GM18858 (cell line): ENCODE measurements at regions not wholly inside any gene's neighbourhood (a gene's known extent, or its start where the extent isn't known, plus 50 kb on each side); places are given as distances from the start of the nearest gene placed in this dataset.
A peak's percentile ranks its signal among the peaks of the same experiment; 100 is the strongest.
"Not testable (repeated sequence)": the region's sequence is repeated elsewhere in the genome, so short reads cannot be mapped to it uniquely, and the experiment has no call there.

Source experiments
- ATAC-seq: cut with Tn5 transposase; IDR thresholded peaks from one replicate; pipeline ENCODE4 v1.9.1; 2021; ENCODE audit not compliant: unreplicated experiment

DNA sequence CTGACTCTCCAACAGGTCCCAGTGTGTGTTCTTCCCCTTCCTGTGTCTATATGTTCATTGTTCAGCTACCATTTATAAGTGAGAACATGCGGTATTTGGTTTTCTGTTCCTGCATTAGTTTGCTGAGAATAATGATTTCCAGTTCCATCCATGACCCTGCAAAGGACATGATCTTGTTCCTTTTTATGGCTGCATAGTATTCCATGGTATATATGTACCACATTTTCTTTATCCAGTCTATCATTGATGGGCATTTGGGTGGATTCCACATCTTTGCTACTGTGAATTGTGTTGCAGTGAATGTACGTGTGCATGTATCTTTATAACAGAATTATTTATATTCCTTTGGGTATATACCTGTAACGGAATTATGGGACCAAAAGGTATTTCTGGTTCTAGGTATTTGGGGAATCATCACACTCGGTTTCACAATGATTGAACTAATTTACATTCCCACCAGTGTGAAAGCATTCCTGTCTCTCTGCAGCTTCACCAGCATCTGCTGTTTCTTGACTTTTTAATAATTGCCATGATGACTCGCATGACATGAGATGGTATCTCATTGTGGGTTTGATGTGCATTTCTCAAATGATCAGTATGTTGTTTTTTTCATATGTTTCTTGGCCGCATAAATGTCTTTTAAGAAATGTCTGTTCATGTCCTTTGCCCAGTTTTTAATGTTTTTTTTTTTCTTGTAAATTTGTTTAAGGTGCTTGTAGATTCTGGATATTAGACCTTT lies 60.2 kb downstream of the LSMEM1 start:
- no peak for ATAC-seq

DNA sequence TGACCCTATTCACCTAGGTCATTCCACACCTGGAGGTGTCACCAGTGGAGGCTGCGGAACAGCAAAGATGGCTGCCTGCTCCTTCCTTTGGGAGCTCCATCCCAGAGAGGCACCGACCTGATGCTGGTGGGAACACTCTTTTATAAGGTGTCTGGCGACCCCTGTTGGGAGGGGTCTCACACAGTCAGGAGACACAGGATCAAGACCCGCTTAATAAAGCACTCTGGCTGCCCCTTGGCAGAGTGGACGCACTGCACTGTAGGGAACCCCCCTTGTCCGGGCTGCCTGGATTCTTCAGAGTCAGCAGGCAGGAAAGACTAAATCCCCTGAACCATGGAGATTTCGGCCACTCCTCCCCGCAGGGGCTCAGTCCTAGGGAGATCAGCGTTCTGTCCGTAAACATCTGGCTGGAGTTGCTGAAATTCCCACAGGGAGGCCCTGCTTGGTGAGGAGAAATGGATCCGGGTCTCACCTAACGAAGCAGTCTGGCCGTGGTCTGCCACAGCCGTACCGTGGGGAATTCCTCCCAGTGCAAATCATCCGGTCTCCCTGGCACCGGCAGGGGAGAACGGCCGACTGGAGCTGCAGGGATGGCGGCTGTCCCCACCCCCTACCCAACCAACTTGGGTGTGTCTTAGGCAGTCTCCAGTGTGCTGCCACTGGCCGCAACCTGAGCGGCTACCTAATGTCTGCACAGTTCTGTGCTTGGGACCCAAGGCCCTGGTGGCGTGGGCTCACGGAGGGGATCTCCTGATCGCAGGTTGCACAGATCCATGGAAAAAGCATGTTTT lies 66.1 kb downstream of the LSMEM1 start:
- ATAC-seq: no peak

DNA sequence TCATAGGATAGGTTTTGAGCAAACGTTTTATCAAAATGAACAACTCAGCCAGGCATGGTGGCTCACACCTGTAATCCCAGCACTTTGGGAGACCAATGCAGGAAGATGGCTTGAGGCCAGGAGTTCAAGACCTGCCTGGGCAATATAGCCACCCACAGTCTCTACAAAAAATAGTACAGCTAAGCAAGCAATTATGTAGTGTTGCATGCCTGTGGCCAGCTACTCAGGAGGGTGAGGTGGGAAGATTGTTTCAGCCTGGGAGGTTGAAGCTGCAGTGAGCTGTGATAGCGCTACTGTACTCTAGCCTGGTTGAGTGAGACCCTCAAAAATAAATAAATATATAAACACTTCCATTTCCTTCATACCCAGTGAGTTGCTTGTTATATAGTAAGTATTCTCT lies 67.1 kb downstream of the LSMEM1 start:
- no peak for ATAC-seq

DNA sequence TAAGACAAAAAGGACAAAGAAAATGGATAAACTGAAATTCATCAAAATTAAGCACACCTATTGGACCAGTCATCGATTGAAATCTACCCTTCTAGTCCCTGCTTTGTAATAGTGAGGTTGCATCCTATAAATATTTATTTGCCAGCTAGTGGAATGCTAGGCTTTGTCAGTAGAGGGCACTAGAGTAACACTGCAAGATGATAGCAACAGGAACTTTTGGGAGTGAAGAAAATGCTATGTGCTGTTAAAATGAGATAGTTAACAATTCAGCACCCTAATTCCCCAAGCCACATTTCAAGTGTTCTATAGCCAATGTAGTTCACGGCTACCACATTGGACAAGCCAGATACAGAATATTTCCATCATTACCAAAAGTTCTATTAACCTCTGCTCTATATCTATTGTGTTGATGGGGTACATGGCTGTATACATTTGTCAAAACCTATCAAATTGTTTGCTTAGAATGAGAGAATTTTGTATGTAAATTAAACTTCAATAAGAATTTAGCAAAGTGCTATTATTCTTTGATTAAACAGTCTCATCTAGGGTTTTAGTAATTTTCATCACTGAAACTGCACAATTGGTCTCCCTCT lies 69.8 kb downstream of the LSMEM1 start:
- ATAC-seq: peak; percentile 91

DNA sequence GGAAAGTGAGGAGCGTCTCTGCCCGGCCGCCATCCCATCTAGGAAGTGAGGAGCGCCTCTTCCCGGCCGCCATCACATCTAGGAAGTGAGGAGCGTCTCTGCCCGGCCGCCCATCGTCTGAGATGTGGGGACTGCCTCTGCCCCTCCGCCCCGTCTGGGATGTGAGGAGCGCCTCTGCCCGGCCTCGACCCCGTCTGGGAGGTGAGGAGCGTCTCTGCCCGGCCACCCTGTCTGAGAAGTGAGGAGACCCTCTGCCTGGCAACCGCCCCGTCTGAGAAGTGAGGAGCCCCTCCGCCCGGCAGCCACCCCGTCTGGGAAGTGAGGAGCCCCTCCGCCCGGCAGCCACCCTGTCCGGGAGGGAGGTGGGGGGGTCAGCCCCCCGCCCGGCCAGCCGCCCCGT lies 70.7 kb downstream of the LSMEM1 start:
- not testable (repeated sequence) for ATAC-seq

DNA sequence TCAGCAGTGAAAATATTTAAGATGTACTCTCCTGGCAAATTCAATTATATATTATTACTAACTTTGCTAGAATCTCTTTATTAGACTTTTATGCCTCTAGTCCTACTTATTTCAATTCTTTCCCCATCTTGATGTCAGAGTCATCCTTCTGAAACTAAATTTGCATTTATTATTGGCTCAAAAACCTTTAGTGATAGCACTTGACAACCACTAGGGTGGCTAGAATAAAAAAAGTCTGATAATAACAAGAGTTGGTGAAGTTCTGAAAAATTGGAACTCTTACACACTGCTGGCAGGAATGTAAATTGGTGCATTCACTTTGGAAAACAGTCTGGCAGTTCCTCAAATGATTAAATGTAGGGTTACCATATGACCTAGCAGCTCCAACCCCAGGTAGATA lies 73.8 kb downstream of the LSMEM1 start:
- no peak for ATAC-seq

DNA sequence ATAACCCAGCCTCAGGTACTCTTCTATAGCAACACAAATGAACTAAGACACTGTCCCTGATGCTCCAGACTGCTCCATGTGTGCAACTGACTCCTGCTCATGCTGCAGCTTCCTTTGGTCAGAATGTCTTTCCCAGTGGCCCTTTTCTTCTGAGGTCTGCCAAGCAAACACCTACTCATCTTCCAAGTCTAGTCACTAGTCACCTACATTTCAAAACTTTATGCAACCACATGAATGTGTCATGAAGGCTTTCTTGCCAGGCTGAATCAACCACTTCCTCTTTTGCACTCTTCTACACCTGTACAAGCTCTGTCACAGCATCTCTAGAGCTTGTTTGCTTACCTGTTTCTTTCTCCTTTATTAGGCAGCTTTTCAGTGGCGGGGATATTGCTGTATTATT lies 75.8 kb downstream of the LSMEM1 start:
- peak; percentile 99 for ATAC-seq

DNA sequence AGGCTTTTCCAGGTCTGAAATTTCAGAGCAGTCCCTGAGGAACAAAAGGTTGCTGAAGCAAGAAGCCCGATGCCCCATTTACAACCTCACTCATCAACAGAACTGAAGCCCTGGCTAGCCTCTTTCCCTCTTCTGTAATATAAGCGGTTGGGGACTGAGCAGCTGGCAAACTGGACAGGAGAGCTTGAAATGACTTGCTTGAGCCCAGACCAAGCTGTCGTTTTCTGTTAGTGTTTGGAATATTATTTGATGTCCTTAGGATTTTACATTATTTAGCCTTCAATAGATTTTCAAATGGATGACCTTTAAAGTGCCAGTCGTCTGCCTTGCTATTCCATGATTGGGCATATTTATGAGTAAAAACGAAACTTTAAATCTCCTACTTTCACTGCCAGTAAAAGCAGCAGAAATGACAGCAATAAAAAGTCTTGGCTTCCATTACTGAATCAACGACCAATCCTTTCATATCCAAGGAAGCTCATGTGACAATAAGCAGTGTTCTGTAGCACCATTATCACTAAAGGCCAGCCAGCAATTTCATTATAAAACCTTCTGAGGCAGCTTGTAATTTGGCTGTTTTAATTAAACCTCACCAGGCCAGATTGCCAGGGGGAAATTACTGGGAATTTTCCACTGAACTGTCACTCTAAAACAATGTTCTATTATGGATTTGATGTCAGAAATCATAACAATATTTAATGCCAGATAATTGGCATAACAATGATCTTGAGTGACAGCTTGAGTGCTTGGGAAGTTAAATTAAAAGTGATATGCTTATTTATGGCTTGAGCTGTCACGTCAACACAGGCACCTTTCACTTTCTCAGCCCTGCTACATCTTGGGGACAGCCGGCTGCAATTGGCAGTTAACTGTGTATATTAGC lies 85.9 kb downstream of the LSMEM1 start:
- ATAC-seq: no peak

DNA sequence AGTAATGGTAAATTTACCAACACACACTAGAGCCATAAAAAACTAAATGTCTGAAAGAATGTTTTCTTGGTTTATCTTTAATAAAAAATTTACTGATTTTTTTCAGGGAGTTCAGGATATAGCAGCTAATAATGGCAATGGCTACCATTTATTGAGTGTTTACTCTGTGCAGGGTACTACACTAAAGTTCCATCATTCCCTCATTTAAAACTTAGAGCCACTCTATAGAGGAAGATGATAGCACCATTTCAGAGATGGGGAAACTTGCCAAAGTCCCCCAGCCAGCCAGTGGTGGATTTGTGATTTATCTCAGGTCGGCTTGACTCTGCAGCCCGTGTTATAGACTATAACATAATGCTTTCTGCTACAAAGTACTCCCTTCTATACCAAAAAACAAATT lies 86.6 kb downstream of the LSMEM1 start:
- ATAC-seq: no peak

DNA sequence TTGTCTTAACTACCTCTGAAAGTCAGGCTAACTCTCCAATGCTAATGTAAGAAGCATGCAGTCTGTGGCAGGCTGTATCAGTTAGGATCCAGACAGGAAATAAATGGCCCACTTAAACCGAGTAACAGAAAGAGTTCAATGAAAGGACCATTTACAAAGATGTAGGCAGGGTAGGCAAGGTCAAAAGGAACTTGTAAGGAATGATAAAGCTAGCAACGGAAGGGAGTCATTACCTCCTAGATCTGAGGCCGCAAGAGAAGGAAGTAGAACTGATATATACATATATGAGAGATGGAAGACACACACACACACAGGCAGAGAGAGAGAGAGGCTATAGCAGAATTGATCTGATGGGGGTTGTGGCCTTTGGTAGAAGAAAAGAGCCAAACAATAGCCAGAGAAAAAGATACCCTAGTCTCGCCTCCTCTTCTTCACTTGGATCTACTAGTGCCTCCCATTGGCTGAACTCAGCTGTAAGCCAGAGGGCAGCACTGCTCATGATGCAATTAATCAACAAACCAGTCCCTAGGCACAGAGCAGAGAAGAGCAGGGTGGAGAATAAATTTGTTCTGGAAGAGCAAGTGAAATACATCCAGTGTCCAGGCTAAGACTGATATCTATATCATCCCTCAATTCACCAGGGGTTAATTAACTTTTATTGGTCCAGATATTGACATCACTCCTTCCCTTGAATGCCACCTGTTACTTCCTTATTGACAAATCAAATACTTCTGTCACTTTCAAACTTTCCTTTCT lies 91.2 kb downstream of the LSMEM1 start:
- no peak for ATAC-seq

DNA sequence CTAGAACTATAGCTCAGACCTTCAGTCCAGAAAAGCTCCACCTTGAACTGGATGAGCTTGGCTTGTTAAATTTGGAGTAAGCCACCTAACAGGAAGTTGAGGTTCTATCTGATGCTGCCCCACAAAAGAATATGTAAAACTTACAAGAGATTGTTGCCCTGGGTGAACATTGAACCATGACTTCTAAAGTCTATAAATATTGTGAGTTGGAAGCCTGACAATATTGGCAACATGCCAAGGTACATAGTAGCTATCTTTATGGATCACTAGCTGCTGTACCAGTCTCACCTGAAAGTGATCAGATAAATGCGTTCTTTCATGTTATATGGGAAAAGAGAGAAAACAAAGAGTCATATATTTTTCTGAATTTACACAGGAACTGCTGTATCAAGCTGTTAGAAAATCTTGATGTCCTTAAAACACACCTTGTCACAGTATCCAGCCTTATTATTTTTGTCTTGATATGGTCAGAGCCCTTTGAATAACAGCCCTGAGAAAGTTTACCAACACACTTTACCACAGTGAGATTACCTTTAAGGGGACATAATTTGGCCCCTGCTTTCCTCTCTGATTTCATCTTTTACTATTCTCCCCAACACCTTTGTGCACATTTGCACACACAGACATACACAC lies 92.0 kb downstream of the LSMEM1 start:
- no peak for ATAC-seq

DNA sequence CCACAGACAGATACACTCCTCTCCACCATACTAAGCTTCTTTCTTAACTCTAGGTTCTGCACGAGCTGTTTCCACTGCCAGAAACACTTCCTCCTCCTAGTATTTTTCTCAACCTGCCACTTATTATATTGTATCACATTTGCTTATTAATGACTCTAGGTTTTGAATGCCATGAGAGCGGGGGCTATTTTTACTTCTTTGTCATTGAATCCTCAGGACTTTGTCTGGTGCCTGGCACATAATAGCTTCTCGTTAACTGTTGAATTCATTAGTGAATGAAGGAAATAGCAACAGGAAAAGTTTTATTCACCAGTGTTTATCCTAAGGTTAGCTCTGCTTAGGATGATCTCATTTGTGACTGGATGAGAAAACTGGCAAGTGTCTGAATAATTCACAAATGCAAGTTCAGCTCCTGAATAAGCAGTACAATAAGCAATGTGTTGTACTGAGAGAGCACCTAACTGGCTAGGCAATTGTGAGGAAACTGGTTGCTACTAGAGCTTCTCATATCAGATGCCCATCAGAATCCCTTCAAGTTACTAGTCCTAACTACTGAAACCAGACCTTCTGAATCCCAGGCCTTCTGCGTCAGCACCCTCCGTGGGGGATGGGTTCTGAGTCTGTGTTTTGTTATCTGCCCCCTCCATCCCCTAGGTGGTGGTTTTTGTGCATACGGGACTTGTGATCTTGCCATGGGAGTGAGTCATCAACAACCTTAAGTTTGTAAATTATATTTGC lies 92.7 kb downstream of the LSMEM1 start:
- ATAC-seq: no peak

DNA sequence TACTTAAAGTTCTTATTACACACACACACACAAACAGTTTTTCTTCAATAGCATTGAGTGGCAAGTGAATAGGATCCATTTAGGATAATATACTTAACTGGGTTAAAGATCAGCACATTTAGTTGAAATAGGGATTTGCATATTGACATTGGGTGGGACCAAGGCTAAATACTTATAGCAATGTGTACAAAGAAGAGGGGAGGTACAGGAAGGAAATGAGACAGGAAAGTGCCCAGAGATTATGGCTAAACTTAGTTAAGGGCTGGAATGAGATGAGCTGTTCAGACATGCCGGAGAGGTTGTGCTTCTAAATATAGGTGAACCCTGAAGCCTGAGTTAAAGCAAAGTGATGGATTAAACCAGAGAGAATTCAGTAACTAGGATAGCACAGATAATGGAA lies 95.1 kb downstream of the LSMEM1 start:
- no peak for ATAC-seq

DNA sequence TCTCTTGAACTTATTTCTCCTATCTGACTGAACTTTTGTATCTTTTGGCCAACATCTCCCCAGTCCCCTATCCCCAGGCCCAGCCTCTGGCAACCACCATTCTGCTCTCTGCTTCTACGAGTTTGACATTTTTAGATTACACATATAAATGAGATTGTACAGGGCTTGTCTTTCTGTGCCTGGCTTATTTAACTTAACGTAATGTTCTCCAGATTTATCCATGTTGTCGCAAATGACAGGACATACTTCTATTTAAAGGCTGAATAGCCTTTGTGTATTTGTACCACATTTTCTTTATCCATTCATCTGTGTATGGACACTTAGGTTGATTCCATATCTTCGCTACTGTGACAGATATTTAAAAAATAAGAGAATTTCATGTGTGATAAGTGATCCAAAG lies 98.6 kb downstream of the LSMEM1 start:
- no peak for ATAC-seq

DNA sequence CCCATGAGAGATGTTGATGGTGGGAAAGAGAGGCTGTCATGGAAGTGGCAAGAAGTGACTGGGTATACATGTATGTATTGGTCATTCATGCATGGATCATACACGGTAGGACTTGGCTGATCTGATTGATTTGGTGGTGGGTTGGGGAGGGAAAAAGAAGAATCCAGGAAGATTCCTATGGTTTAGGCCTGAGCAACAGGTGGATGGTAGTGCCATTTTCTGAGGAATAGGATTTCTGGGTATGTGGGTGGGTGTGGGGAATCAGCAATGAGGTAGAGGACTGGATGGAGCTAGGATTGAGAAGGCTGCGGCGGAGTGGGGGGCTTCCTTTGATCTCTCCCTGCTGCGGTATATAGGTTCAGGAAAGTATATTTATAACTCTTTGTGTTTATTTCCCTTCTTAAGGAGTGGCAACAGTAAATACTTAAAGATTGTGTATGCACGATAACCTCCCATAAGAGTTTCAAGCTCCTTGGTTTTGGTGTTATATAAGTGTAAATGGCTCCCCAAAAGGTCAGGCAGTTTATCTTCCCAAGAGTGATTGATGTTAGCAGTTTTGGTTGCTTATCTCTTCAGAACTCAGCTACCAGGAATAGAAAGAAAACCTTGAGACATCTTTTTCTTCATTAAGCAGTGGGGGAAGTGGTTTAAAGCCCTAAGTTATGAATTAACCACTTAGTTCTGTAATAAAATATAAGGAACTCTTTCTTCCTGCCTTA lies 100.1 kb downstream of the LSMEM1 start:
- no peak for ATAC-seq

DNA sequence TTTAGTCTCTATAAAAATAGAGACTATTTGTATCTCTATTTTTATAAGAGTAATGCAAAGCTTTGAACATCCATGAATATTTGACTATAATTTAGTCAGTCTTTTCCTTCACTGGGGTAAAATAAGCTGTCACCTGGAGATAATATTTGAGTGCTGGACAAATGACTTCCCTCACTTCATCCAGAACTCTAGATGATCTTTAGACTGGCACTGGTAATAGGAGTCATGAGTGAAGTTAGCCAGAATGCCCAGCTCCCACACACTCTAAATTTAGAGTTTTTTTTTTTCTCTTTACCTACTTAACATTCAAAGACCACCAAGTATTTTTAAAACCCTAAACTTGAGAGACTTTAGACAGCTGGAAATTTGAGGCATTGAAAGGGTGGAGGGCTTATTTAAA lies 100.7 kb downstream of the LSMEM1 start:
- no peak for ATAC-seq

DNA sequence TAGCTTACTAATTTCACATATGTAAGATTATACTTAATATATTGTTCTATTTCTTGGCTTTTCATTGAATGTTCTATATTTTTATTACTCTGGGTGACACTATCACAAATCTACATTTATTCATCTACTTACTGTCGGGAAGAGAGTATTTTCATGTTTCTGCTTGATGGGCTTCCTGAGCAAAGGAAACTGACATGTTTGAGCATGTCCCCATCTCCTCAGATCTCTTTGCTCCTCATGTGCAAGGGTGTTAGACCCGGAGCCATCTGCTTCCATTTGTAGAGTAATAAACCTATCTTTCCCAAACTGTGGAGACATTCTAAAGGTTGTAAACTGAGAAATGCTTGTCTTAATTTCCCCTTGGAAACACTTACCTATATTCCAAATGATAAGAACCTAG lies 103.5 kb downstream of the LSMEM1 start:
- no peak for ATAC-seq

DNA sequence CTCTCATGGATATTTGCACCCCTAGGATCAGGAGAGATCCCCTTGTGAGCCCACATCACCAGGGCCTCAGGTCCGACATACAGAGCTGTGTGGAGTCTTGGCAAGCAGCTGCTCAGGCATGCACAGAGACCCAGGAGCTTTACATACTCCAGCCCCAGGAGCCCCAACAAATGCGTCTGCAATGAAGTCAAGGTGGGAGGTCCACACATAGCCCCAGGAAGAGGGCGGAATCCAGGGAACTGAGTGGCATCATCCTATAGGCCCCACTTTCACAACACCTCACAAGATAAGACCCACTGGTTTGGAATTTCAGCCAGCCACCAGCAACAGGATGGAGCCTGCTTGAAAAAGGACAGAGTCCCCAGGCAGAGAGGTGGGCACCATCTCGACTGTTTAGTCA lies 106.7 kb downstream of the LSMEM1 start:
- no peak for ATAC-seq
